CD4-positive, alpha-beta T cell treated with Interleukin-10 for 1 hour (primary cell): ENCODE measurements at regions not wholly inside any gene's neighbourhood (a gene's known extent, or its start where the extent isn't known, plus 50 kb on each side); places are given as distances from the start of the nearest gene placed in this dataset.
"Not testable (repeated sequence)": the region's sequence is repeated elsewhere in the genome, so short reads cannot be mapped to it uniquely, and the experiment has no call there.

Experiments
- DNase-seq: peaks from one replicate; pipeline ENCODE4 v3.0.0-alpha.2; 2020

DNA sequence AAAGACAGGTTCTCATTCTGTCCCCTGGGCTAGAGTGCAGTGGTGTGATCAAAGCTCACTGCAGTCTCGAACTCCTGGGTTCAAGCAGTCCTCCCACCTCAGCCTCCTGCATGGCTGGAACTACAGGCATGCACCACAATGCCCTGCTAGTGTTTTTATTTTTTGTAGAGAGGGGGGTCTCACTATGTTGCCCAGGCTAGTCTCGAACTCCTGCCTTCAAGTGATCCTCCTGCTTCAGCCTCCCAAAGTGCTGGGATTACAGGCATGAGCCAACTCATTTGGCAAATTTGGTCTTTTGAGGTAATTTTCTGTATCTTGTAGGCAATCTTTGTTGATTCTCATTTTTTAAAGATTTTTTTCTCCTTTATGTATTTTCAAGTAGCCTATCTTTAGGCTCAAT, 205.7 kb downstream of the ZIC5 start:
- no peak for DNase-seq

DNA sequence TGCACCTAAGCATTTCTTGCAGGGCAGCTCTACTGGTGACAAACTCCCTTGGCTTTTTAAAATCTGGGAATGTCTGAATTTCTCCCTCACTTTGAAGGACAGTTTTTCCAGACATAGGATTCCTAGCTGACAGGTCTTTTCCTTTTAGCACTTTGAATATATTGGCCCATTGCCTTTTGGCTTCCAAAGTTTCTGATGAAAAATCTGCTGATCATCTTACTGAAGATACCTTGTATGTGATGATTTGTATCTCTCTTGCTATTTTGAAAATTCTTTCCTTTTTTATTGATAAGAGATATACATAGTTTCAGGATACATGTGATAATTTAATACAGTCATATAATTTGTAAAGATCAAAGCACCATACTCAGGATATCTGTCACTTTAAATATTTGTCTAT, 211.1 kb downstream of the ZIC5 start:
- DNase-seq: no peak

DNA sequence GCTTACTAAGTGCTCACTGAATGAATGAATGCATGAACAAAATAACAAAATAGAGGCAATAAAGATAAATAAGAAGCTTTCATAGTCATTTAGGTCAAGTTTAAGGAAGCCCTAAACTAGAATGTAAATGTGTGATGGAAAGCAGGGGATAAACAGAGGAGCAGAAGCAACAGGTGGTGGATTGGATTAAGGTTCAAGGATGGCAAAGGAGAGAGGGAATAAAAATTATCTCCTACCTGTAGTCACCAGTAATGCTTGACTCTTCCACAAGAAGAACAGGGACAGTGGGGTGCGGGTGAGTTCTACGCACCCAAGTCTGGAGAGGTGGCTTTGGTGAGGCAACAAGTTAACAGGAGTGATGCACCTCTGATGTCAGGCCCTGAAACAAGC, 212.4 kb downstream of the ZIC5 start:
- DNase-seq: no peak

DNA sequence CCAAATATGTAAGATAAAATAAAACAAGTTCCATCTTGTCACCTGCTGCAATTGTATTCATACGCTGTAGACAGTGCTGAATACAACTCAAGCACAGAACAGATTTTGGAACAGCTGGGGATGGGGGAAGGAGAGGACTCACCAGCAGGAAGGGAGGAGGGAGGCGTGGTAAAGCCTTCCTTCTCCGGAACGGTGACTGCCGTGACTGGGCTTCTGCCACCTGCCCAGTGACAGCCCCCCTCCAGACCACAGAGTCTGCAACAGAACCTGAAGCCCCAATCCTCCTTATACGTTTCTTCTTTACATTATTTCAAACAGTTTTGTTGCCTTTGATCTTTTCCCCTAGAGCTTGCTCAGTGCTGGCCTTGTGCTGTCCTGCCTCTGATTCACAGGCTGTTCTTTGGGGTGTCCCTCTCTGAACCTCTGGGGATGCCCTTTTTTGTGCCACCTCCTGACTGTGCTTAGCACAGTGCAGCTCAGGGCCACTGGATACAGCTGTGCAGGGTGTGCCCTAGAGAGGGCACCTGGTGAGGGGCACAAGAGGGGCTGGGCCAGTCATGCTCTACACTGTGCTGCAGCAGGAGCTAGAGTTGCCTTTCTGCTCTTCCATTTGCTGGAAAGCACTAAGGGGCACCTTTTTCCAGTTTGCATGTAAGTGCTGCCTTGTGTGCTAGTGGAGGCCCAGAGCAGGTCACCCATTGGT, 213.0 kb downstream of the ZIC5 start:
- DNase-seq: no peak

DNA sequence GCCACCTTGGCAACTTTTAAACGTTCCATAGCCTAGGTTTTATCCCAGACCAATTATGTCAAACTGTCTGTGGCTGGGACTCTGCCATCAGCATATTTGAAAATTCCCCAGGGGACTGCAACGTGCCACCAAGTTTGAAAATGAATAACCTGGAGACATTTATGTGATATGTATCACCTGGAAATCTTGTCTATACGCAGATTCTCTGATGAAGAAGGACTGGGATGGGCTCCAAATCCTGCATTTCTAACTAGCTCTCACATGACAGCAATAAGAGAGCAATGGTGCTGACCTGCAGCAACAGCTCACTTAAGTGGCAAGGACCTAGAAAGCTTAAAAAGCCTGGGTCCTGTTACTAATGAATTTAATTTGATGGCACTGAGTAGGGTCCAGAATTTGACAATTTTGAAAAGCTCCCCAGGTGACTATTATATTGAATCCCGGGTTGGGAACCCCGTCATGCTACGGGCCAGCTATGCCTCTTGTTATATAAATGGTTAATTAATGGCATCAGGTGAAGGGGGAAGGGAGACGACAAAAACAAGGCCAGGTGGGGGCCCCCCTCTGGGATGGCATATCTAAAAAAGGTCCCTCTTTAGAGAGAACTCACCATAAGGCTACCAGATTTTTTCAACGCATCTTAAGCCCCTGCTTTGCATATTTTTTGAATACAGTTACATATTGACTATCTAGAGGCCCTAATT, 213.7 kb downstream of the ZIC5 start:
- DNase-seq: no peak

DNA sequence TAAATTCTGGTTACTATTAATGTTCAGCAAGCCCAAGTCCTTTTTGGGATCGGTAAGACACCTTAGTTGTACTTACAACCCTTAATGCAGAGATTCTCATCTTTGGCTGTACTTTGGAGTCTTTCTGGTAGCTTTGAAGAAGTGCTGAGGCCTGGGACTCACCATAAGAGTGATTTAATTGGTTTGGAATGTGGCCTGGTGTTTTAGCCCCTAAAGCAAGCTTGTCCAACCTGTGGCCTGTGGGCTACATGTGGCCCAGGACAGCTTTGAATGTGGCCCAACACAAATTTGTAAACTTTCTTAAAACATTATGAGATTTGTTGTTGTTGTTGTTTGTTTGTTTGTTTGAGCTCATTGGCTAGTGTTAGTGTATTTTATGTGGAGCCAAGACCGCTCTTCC, 215.3 kb downstream of the ZIC5 start:
- no peak for DNase-seq

DNA sequence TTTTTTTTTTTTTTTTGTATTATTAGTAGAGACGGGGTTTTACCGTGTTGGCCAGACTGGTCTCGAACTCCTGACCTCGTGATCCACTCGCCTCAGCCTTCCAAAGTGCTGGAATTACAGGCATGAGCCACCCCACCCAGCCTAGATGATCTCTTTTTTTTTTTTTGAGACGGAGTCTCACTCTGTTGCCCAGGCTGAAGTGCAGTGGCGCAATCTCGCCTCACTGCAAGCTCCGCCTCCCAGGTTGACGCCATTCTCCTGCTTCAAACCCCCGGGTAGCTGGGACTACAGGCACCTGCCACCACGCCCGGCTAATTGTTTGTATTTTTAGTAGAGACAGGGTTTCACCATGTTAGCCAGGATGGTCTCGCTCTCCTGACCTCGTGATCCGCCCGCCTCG, 216.8 kb downstream of the ZIC5 start:
- DNase-seq: not testable (repeated sequence)

DNA sequence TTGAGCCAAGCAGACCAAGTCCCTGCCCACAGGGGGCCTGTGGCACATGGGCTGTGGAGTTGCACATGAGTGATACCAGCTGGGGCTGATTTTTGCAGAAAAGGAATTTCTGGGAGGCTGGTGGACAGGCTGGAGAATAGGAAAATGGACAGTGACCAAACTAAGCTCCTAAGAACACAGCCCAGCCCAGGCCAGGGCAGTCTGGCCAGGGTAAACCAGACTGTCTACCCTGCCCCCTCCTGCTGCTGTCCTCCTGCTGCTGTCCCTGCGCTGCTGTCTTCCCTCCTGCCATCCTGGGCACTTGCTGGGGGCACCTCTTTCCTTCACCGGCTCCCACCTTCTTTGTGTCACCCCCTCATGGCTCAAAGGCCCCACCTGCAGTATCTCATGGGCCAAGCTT, 219.2 kb downstream of the ZIC5 start:
- no peak for DNase-seq

DNA sequence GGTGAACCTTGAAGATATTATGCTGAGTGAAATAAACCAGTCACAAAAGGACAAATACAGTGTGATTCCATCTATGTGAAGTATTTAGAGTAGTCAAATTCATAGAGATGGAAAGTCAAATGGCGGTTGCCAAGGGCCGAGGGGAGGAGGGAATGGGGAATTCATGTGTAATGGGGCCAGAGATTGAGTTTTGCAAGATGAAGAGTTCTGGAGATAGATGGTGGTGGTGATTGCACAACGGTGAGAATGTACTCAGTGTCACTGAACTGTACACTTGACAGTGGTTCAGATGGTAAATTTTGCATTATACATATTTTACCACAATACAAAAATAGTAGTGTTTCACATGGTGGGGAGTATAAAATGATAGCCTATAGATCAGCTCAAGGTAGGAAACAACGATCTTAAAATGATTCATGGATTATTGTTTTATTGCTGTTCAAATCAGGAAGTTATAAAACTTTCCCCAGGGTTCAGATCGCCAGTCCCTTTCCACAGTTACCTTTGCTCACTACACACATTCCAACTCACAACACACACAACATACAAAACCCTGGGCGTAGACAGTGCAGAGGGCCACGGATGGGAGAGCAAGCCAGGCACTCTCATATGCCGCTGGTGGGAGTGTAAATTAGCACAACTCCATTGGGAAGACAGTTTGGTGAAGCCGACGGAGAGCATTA, 219.9 kb downstream of the ZIC5 start:
- DNase-seq: no peak

DNA sequence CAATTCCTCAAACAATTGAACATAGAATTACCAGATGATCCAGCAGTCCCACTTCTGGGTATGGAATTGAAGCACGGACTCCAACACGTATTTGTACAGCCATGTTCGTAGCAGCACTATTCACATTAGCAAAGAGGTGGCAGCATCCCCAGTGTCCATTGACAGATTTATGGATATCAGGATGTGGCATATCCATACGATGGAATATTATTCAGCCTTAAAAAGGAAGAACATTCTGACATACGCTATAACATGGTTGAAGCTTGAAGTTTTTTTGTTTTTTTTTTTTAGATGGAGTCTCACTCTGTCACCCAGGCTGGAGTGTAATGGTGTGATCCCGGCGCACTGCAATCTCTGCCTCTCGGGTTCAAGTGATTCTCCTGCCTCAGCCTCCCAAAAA, 220.6 kb downstream of the ZIC5 start:
- no peak for DNase-seq

DNA sequence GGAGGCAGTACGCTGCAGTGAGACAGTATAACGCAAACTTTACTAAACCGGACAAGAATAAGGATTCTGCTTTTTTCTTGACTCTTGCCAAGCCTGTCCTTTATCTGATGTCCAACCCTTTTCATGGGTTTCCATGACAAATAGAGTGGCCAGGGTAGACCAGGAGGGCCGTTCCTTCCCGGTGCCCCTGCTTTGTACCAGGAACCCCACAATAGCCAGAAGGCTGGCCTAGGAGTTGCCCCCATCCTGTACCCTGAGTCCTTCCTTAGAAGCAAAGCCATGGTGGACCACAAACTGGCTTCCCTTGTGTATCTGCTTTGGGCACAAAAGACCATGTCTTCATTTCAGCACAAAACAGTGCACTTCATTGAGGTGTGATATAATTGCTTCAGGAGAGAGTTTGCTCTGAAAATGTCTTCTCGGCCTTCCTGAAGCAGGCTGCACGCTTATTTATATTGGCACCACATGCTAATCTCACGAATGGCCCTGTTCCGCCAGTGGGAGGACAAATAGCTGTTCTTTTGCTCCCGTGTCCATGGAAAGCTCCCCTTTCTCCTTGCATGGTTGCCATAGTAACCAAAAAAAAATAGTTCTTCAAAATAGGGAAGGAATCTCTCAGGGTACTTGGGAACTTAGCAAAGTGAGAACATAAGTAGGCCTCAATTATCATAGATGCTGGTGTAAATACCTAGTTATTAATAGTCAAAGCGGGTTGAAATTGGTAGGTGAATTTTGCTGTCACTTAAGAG, 222.1 kb downstream of the ZIC5 start:
- no peak for DNase-seq

DNA sequence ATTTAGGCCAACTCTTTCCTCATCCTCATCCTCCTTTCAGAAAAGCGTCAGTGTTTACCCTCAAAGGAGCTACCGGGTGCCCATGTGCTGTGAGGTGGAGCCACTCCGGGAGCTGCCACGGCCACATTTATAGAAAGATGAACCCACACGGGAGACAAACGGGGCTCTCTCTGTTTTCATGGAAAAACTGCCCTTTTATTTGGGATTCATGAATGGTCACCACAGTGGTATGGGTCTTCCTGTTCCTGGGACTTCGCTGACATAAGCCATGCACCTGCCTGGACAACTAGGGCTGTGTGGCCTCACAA, 224.2 kb downstream of the ZIC5 start:
- DNase-seq: no peak

DNA sequence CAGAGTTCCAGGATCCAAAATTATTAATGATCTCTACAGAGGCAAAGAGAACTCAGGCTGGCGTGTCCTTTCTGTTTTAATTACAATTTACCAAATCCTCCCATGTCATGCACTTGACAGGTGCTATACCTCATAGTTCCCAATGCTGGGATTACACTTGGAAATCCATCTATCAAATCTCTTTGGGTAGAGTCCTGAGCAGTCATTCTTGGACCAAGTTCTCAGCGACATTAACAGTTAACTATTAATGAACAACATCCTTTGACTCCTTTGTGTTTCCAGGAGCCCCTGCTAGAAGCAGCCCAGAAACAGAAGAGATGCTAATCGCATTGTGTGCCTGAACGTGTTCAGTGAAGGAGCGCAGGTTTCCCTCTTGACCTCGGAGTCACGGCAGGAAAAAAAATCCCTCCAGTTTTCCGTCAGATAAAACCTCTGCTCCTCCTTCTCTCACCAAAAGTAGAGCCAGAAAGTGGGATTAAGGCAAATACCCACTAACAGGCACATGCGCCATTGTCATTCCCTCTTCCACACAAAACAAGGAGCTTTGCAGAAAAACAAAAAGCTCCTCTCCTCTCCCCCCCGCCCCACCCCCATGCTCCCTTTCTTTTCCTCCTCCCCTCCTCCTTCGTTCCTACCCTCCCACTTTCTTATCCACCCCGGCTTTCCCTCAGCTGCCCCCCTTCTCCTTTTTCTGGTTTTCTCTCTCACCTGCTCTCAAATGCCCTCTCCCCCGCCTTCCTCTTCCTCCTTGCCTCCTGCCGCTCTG, 224.7 kb downstream of the ZIC5 start:
- no peak for DNase-seq

DNA sequence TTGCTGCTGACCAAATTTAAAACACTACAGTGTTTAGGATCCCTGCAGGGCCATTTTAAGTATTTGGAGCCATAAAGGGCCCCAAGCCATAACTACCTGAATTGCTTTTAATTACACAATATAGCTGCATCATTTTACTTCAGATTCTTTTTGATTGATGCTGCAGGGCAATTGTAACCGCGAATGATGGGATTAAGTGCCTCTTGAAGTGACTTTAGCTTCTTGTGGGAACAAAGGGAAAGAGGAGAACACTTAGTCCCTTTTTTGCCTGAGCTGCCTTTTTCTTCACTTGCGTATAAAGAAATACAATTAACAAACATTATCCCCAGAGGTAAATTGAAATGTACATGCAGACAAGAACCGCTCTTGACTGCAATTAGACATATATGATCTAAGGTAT, 228.5 kb downstream of the ZIC5 start:
- DNase-seq: no peak

DNA sequence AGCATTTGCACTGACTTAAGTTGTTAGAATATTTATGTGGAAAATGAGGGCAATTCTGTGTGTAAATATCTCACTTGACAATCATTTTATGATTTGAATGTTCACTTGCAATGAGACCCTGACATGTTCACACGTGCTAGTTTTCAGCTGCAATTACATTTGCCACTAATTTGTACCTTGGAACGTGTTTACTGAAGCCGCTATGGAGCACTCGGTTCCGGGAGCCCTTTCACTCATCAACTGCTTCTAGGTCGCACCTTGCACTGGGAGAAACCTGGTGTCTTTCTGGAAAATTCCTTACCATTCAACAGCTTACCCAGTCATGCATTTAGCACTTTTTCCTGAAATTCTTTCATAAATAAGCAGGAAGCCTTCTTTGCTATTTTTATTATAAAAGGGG, 229.6 kb downstream of the ZIC5 start:
- DNase-seq: no peak

DNA sequence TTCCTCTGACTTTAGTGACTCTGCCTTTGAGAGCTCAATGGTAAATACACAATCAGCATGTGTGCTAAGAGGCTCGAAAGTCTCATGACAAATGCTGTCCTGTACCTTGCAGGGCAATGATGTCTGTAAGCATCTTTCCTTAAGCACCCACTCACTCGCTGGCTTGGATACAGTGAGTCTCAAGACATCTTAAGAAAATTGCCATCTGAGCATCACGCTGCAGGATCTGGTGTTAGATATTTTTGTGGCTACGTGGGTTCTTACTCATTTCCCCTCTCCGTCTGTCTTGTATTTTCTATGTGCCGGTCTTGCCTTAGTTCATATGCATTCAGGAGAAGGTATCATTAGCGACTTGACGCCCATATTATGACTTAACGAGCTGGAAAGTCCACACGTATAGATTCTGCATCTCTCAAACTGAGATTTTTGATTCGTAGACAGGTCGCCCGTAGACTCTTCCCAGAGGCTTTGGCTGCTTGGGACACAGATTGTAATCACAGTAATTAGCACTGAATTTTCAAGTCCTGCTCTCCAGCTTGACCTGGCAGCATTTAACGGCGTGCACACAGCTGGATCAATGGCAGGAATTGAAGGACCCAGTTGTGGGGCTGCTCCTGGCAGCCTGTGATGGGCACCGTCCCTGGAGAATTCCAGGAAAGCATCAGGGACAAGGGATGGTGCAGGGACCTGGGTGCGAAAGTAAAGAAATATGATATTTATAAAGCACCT, 231.2 kb downstream of the ZIC5 start:
- no peak for DNase-seq

DNA sequence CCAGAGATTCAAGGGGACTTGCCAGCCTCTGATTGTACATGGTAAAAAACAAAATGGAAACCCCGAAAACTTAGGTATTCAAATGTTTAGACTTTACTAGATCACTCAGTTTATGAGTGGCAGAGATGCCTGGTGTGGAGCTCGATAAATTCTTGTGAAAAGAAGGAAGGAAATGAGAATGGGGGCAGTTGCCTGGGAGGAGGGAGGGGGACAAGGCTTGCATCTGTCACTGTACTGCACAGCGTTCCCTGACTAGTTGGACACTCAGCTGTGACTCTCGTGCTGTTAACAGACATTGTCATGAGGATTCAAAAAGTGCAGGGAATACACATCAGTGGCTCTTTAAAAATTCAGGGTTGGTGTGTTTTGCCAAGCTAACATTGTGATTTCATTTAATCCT, 232.9 kb downstream of the ZIC5 start:
- DNase-seq: no peak

DNA sequence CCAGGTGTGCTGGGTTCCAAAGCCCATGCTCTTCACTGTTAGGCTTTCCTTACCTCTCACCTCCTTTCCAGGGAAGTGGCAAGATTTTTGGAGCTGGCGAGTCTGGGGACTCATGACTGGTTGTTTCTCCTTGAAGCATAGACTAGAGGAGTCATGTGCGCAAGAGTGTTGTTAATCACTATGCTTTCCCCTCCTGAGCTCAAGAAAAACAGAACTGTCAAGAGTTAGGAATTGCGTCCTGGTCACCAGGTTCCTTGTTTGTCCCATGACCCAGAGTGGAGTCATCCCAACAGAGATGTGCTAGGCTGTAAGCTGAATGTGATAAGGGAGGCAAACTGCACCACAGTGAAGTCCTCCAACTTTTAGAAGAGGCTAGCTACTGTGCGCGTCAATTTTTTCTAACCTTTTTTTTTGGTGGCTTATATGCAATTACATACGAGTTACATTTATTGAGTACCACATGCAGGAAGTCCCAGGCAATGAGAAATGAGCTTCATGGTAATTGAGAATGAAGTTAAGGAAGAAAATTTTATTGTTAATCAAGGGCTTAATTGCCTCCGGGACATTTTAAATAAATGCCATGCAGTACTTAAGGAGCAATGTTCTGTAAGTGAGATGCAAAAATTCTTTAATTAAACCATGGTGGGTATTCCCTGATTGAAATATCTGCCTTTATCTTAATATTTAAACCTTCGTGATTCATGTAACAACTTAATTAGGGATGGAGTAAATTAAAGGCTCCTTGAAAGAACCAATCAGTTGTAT, 233.9 kb downstream of the ZIC5 start:
- DNase-seq: no peak

DNA sequence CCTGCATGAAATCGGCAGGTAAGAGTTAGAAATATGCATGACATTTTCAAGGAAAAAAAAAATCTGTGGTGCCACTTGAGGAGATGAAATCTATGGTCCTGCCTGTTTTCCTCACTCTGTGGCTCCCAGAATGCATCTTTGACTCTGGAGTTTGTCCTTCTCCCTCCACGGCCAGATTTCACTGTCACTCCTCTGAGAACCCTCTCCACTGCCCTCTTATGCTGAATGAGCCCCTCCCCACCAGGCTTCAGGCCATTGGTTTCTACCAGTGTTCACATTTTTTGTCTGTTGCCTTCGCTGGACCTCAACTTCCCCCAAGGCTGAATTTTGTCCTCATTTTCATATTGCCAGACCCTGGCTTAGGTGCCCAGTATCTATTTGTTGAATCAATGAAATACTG, 235.0 kb downstream of the ZIC5 start:
- no peak for DNase-seq

DNA sequence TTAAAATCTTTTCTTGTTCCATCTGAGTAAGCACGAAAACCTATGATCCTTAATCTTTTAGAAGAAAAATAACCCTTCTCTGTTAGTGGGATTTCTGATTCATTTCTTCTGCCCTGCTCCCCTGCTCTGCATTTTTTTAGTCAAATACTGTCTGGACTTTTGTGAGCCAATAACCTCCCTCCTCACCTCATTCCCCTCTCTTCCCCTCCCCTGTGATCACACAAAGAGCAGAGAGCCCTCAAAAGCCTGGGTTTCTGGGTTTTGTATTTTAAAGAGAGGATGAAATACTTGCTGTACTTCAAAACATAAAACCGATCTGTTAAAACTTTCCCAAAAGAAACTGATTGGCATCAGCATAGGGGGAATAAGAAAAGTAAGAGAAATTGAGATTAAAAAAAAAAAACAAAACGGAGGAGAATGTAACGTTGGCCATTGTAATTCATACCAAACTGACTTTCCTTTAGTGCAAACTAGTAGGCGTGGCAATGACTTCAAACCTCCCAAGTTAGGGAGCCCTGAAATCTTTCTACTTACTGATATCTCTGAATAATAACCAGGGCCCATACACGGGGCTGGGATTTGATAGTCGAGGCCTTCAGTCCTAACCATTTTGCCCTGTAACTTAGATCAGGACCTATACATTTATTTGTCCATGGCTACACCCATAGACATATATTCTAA, 232.9 kb downstream of the TM9SF2 start:
- DNase-seq: no peak

DNA sequence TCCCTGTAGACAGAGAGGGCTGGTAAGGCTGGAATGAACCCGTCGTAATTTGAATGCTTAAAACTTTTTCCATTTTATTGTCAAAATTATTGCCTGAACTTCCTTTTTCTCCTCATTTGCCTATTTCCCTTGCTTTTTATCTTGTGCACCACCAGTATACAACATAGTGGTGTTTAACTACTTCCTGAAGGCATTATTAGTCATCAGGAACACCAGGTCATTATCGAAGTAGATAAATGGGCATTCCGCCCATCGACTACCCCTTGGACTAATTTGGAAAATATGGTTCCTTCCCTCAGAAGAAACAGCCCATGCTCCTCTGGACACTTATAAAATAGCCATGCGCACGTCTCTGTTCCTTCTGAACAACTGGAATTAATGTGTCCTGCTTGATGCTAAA, 232.1 kb downstream of the TM9SF2 start:
- no peak for DNase-seq
